GM21825 (cell line): ENCODE measurements at regions not wholly inside any gene's neighbourhood (a gene's known extent, or its start where the extent isn't known, plus 50 kb on each side); places are given as distances from the start of the nearest gene placed in this dataset.
A peak's percentile ranks its signal among the peaks of the same experiment; 100 is the strongest.

Source experiments
- ATAC-seq: cut with Tn5 transposase; IDR thresholded peaks from one replicate; pipeline ENCODE4 v1.9.1; 2021; ENCODE audit warnings: mild to moderate bottlenecking, moderate library complexity; ENCODE audit not compliant: unreplicated experiment

DNA sequence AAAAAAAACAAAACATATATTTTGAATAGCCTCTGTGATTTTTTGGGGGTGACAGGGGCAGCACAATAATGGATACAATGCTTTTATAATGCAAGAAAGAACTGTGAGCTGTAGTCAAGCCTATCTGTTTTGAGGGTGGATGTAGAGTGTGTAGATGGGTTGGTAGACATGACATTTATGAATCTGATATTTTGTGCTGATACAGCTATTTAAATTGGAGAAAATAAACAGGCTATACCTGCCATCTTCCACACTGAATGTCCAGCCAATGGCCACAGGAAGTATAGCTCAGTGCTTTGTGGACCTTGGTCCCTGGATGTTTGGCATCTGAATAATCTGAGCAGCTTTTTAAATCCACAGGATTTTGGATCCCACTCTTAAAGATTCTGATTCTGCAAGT is 175.0 kb downstream of the NEDD1 start:
- ATAC-seq: no peak

DNA sequence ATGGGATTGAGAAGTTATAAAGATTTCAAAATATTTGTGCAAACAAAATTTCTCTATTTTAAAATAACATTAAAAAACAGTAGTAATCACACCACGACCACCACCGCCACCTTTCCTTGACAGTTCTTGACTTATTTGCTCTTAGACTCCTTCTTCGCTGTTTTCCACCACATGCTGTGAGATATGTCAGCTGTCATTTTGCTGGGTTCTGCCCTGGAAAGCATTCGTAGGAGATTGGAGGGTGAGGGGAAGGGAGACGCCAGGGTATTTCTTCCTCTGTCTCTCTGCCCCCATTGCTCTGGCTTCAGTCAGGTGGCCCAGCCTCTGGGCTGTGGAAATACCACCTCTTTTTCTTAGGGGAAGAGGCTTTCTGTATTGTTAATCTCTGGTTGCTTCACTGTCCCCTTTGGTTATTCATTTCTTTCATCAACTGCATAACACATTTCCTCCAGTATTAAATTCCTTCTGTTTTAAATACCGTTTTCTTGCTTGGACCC is 186.2 kb downstream of the NEDD1 start:
- ATAC-seq: no peak

GRCh38 chr12:97097734-97098133 is 190.7 kb downstream of the NEDD1 start:
- ATAC-seq: no peak

GRCh38 chr12:97109441-97109840 is 202.4 kb downstream of the NEDD1 start:
- ATAC-seq: no peak

DNA sequence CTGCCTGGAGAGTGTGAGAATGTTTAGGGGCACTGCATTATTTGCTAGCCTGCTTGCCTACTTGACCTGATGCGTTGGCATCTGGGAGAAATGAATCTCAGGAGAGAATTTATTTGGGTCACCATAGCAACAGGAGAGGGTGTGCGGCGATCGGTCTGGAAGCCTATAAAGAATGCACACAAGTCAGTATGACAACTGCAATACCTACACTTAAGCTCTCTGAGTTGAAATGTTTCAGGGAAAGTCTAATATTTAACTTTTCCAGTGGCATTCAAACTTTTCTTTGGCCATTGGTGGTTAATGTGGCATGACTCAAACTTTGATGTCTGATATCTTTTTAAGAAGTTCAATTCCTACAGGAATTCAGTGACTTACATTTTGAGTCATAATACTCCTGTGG is 205.1 kb downstream of the NEDD1 start:
- no peak for ATAC-seq

DNA sequence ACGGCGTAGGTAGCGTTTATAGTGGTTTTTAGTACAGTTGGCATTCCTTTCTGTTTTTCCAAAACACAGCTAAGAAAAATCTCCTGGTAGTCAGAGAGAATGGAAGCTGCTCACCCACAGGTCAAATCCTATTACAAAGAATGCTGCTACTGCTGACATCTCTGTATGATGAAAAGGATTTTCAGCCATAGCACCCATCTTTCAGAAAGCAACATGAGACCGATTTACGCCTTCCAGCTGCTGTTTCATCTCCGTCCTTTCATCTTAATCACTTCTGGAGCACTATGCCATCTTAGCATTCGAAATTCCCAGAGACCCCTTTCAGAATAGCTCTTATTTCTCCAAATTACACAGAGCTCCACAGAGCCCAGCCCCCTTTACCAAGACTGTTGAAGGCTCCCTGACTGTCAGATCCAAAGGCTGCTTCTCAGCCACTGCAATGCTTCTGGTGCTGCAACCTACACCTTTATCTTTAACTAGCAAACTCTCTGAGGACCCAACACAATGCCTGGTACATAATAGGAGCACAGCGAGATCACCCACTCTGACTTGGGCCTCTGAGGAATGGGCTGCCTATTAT is 211.8 kb downstream of the NEDD1 start:
- no peak for ATAC-seq

DNA sequence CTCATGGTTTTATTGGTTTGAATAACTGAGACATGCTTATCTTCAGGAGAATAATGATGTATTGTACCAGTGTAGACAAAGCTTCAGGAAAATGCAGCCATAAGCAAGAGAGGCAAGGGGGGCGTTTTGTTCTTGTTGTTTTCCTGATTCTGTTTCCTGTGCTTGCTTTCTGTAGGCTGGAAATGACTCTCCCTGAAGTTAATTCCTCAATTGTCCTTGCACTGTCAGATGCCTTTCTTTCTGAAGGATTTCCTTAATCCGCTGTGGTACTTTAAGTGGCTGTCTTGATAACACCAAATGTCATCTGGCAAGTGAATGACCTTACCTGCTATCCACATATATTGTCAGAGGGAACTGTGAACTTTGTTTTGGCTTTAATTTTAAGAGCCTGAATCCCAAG is 220.0 kb downstream of the NEDD1 start:
- ATAC-seq: no peak

DNA sequence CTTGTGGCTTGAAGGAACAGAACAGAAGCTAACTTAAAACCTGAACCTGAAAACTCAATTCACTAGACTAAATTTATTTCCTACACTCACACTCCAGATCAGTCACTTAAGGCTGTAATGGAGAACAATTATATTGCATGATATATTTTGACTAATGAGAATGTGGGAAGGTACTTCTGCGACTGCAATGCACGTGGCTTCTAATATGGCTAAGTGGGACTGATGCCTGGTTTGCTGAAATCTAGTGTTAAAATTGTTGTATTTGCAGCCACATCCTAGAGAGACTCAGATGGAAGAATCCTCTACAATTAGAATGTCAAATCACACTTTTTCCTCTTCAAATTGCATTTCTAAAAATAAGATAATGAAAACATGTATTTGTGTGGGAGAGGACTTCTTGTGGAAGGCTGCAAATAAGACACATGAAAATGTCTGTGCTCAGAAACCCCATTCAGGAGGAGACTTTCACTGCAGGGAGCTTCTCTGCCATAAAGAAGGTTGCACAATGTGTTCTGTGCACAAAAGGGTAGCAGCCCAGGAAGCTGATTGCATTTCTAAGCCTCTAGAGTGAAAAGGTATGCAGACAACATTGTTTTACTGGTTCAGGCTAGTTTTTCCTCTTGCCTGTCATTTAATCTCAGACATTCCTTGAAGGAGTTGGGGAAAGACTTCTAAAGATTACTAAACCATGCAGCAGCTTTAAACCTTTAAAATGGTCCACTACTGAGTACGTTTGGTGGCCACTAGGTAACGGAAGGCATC is 224.3 kb downstream of the NEDD1 start:
- no peak for ATAC-seq

DNA sequence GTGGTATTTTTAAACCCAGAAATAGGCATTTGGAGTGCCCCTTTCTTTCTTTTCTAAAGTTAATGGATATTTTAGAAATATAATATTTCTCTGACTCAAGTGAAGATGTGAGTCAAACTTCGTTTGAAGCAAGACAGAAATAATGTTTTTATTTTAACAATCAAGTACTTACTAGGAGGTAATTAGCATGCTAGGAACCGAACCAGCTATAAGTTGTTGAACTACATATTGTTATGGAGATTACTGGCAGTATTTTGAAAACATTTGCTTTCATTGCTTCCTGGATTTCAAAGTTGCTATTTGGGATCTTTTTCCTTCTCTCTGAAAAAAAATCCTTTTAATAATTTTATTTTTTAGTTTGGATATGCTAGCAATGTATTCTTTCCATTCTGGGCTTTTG is 225.2 kb downstream of the NEDD1 start:
- no peak for ATAC-seq

GRCh38 chr12:97134495-97134894 is 227.4 kb downstream of the NEDD1 start:
- ATAC-seq: no peak

GRCh38 chr12:97140355-97140754 is 233.3 kb downstream of the NEDD1 start:
- ATAC-seq: no peak

DNA sequence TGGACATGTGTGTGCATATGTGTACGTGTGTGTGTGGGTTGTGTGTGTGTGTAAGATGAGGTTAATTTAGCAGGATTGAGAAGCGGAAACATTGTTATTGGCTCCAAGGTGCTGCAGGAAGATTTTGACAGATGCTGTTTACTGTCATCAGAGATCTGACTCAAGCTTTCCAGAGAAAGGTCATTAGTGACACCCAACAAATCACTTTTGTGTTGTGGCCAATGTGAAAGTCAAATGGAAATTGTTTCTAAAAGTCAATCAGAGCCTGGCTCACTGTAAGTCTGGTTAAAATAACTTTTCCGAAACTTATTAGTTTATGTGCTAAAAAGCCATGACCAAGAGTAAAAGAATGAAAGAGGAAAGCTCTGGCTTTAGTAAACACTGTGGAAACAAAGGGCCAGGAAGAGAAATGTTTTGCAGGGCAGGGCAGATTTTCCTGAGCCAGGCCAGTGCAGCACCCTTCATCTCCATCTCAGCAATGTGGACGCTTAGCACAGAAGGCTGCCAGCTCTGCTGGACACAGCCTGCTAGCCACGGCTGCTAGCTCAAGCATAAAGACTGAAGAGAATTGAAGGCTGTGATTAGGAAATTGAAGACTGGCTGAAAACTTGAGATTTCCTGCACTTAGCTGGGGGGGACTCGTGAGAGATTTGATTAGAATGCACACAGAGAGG is 235.8 kb downstream of the NEDD1 start:
- no peak for ATAC-seq

- ATAC-seq: peak; percentile 99
These were observed 242.0 kb downstream of the NEDD1 start for GRCh38 chr12:97148941-97149559.

GRCh38 chr12:97151481-97151880 is 244.4 kb downstream of the NEDD1 start:
- no peak for ATAC-seq

GRCh38 chr12:97159377-97159776 is 252.3 kb downstream of the NEDD1 start:
- no peak for ATAC-seq

GRCh38 chr12:97160277-97160676 is 253.2 kb downstream of the NEDD1 start:
- no peak for ATAC-seq

GRCh38 chr12:97162173-97162572 is 255.1 kb downstream of the NEDD1 start:
- ATAC-seq: no peak

- no peak for ATAC-seq
These were observed 257.9 kb downstream of the NEDD1 start for GRCh38 chr12:97164936-97165335.

- no peak for ATAC-seq
These were observed 260.5 kb downstream of the NEDD1 start for GRCh38 chr12:97167598-97167997.

- no peak for ATAC-seq
These were observed 261.7 kb downstream of the NEDD1 start for GRCh38 chr12:97168804-97169203.

DNA sequence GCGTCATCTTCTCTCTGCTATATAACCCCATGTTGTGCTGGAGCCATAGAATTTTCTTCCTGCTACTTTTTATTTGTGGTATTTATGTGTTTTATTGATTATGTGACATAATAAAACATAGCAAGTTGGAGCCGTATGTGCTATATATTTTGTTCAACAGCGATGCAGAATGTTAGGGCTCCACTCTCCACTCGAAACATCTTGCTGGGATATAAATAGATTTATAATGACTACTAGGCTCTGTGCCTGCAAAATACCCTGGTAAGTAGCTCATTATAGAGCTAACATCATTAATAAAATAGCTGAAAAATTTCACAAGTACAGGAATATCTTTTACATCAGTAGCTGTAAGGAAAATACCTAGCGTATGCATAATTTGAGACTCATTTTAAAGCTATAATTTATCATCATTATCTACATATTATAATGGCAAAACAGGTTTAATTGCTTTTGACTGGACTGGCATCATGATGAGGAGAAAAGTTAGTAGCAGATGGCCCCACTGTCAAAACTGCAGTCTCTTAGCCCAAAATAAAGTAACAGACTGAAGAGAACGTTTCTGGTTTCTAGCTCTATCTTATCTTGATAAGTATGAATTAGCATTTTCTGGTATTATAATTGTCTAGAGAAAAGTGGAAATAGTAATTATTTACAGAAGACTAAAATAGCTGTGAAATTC is 263.0 kb downstream of the NEDD1 start:
- ATAC-seq: no peak
